ENCODE measurements at regions not wholly inside any gene's neighbourhood (a gene's known extent, or its start where the extent isn't known, plus 50 kb on each side); places are given as distances from the start of the nearest gene placed in this dataset.

GRCh38 chr3:76353683-76354082, 568.3 kb upstream of the ZNF717 start:
- TF ChIP-seq, protein P1, sequence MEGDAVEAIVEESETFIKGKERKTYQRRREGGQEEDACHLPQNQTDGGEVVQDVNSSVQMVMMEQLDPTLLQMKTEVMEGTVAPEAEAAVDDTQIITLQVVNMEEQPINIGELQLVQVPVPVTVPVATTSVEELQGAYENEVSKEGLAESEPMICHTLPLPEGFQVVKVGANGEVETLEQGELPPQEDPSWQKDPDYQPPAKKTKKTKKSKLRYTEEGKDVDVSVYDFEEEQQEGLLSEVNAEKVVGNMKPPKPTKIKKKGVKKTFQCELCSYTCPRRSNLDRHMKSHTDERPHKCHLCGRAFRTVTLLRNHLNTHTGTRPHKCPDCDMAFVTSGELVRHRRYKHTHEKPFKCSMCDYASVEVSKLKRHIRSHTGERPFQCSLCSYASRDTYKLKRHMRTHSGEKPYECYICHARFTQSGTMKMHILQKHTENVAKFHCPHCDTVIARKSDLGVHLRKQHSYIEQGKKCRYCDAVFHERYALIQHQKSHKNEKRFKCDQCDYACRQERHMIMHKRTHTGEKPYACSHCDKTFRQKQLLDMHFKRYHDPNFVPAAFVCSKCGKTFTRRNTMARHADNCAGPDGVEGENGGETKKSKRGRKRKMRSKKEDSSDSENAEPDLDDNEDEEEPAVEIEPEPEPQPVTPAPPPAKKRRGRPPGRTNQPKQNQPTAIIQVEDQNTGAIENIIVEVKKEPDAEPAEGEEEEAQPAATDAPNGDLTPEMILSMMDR (IDR thresholded peaks at IDR 0.05): no peak
- no peak for TF ChIP-seq EZH2 (IDR thresholded peaks at IDR 0.05)
